ENCODE measurements at regions not wholly inside any gene's neighbourhood (a gene's known extent, or its start where the extent isn't known, plus 50 kb on each side); places are given as distances from the start of the nearest gene placed in this dataset.
"Not testable (repeated sequence)": the region's sequence is repeated elsewhere in the genome, so short reads cannot be mapped to it uniquely, and the experiment has no call there.

- no peaks in the 10 kb centered on the region for H3K36me3 ChIP-seq (ENCODE audit: insufficient read depth, low read length)
- no peaks in the 10 kb centered on the region for H4K20me1 ChIP-seq (ENCODE audit: insufficient read depth, low read length)
- peak; percentile 36 for DNase-seq (ENCODE audit: insufficient read length, low spot score, missing footprints)
- H3K4me2 ChIP-seq (ENCODE audit: insufficient read depth, low read length) = no peak overlapping the region
- H3K4me1 ChIP-seq (ENCODE audit: insufficient read depth, low read length) = no peaks in the 10 kb centered on the region
- H2AFZ ChIP-seq (ENCODE audit: low read length) = no peak overlapping the region
- no peaks in the 10 kb centered on the region for H3K79me2 ChIP-seq (ENCODE audit: insufficient read depth, low read length)
- no peak overlapping the region for H3K27ac ChIP-seq (ENCODE audit: low read depth, low read length)
- TF ChIP-seq CTCF (IDR thresholded peaks at IDR 0.05; ENCODE audit: extremely low read depth, low read depth, low read length) = no peak
- no peaks in the 10 kb centered on the region for H3K9me3 ChIP-seq (ENCODE audit: low read depth, low read length)
- no peaks in the 10 kb centered on the region for H3K27me3 ChIP-seq (ENCODE audit: insufficient read depth, low read length)
- H3K4me3 ChIP-seq (ENCODE audit: insufficient read depth, low read length) = no peak overlapping the region
Observed at GRCh38 chr10:42690449-42691360, 52.3 kb upstream of the ZNF33B start.

GRCh38 chr10:42691361-42692120 lies 53.2 kb upstream of the ZNF33B start:
- no peaks in the 10 kb centered on the region for H3K79me2 ChIP-seq (ENCODE audit: insufficient read depth, low read length)
- no peaks in the 10 kb centered on the region for H3K27me3 ChIP-seq (ENCODE audit: insufficient read depth, low read length)
- DNase-seq (ENCODE audit: insufficient read length, low spot score, missing footprints) = no peak
- no peaks in the 10 kb centered on the region for H3K36me3 ChIP-seq (ENCODE audit: insufficient read depth, low read length)
- H3K27ac ChIP-seq (ENCODE audit: low read depth, low read length) = no peak overlapping the region
- no peak for TF ChIP-seq CTCF (IDR thresholded peaks at IDR 0.05; ENCODE audit: extremely low read depth, low read depth, low read length)
- no peaks in the 10 kb centered on the region for H4K20me1 ChIP-seq (ENCODE audit: insufficient read depth, low read length)
- H3K9me3 ChIP-seq (ENCODE audit: low read depth, low read length) = no peaks in the 10 kb centered on the region
- no peak overlapping the region for H3K4me3 ChIP-seq (ENCODE audit: insufficient read depth, low read length)
- H3K4me1 ChIP-seq (ENCODE audit: insufficient read depth, low read length) = no peaks in the 10 kb centered on the region
- H3K4me2 ChIP-seq (ENCODE audit: insufficient read depth, low read length) = no peak overlapping the region
- H2AFZ ChIP-seq (ENCODE audit: low read length) = no peak overlapping the region

- Histone ChIP-seq H4K20me1 (ENCODE audit: insufficient read depth, low read length) (no peaks in the 10 kb centered on the region), H3K4me1 (ENCODE audit: insufficient read depth, low read length) (no peaks in the 10 kb centered on the region), H3K27me3 (ENCODE audit: insufficient read depth, low read length) (no peaks in the 10 kb centered on the region), H3K36me3 (ENCODE audit: insufficient read depth, low read length) (no peaks in the 10 kb centered on the region), H2AFZ (ENCODE audit: low read length) (no peak overlapping the region), H3K79me2 (ENCODE audit: insufficient read depth, low read length) (no peaks in the 10 kb centered on the region), H3K27ac (ENCODE audit: low read depth, low read length) (no peak overlapping the region), H3K4me2 (ENCODE audit: insufficient read depth, low read length) (no peak overlapping the region), H3K9me3 (ENCODE audit: low read depth, low read length) (no peaks in the 10 kb centered on the region), H3K4me3 (ENCODE audit: insufficient read depth, low read length) (no peak overlapping the region)
- no peak for TF ChIP-seq CTCF (IDR thresholded peaks at IDR 0.05; ENCODE audit: extremely low read depth, low read depth, low read length)
- no peak for DNase-seq (ENCODE audit: insufficient read length, low spot score, missing footprints)
Observed at GRCh38 chr10:42697926-42698325, 59.6 kb upstream of the ZNF33B start.

GRCh38 chr10:42707234-42707633 lies 68.9 kb upstream of the ZNF33B start:
- Histone ChIP-seq H2AFZ (ENCODE audit: low read length) (no peak overlapping the region), H3K9me3 (ENCODE audit: low read depth, low read length) (no peaks in the 10 kb centered on the region), H3K4me1 (ENCODE audit: insufficient read depth, low read length) (no peaks in the 10 kb centered on the region), H3K4me3 (ENCODE audit: insufficient read depth, low read length) (no peak overlapping the region), H3K27me3 (ENCODE audit: insufficient read depth, low read length) (no peaks in the 10 kb centered on the region), H3K27ac (ENCODE audit: low read depth, low read length) (no peak overlapping the region), H3K4me2 (ENCODE audit: insufficient read depth, low read length) (no peak overlapping the region), H3K36me3 (ENCODE audit: insufficient read depth, low read length) (no peaks in the 10 kb centered on the region), H4K20me1 (ENCODE audit: insufficient read depth, low read length) (no peaks in the 10 kb centered on the region), H3K79me2 (ENCODE audit: insufficient read depth, low read length) (no peaks in the 10 kb centered on the region)
- TF ChIP-seq CTCF (IDR thresholded peaks at IDR 0.05; ENCODE audit: extremely low read depth, low read depth, low read length) = no peak
- no peak for DNase-seq (ENCODE audit: insufficient read length, low spot score, missing footprints)

GRCh38 chr10:42719339-42719738 lies 63.3 kb upstream of the BMS1 start:
- H3K79me2 ChIP-seq (ENCODE audit: insufficient read depth, low read length); DNase-seq (ENCODE audit: insufficient read length, low spot score, missing footprints); H4K20me1 ChIP-seq (ENCODE audit: insufficient read depth, low read length); H3K4me2 ChIP-seq (ENCODE audit: insufficient read depth, low read length); H3K4me1 ChIP-seq (ENCODE audit: insufficient read depth, low read length); H3K9me3 ChIP-seq (ENCODE audit: low read depth, low read length); H3K27ac ChIP-seq (ENCODE audit: low read depth, low read length); H3K27me3 ChIP-seq (ENCODE audit: insufficient read depth, low read length); H3K36me3 ChIP-seq (ENCODE audit: insufficient read depth, low read length); H3K4me3 ChIP-seq (ENCODE audit: insufficient read depth, low read length); H2AFZ ChIP-seq (ENCODE audit: low read length): not testable (repeated sequence)

Data from osteoblast (primary cell).